Psoas muscle (tissue), 7 donors: ENCODE measurements at regions not wholly inside any gene's neighbourhood (a gene's known extent, or its start where the extent isn't known, plus 50 kb on each side); places are given as distances from the start of the nearest gene placed in this dataset.

Experiments used
- ATAC-seq, 4 donors: fragments of 200-7000 bp; cut with Tn5 transposase; one replicate each; pipeline ENCODE4 v1.9.1; 2020; ENCODE audit warnings: moderate library complexity in 3 of 4, mild to moderate bottlenecking in 2 of 4
- DNase-seq, 2 donors: peaks; one replicate each; pipeline ENCODE4 v3.0.0-alpha.2; 2020
- H3K27ac ChIP-seq: fragments of 200-600 bp; one replicate; pipeline ENCODE4 v1.8.0; 2022
- H3K27me3 ChIP-seq, 3 donors: fragments of 200-600 bp in 1 of 3; one replicate each; pipeline versions ENCODE4 v1.6.1 to v1.8.0; 2013 to 2022; ENCODE audit warnings: low read length in 2 of 3, mild to moderate bottlenecking in 2 of 3, moderate library complexity in 1 of 3; ENCODE audit not compliant: insufficient read depth in 3 of 3
- H3K36me3 ChIP-seq, 2 donors: fragments of 200-600 bp in 1 of 2; one replicate each; pipeline versions ENCODE4 v1.6.1 to v1.8.0; 2013 to 2022; ENCODE audit warnings: low read depth in 1 of 2, mild to moderate bottlenecking in 1 of 2, moderate library complexity in 1 of 2; ENCODE audit not compliant: insufficient read depth in 1 of 2
- H3K4me1 ChIP-seq: fragments of 200-600 bp; one replicate; pipeline ENCODE4 v1.8.0; 2022
- H3K4me3 ChIP-seq: fragments of 200-600 bp; one replicate; pipeline ENCODE4 v1.8.0; 2022; ENCODE audit warnings: mild to moderate bottlenecking
- H3K9me3 ChIP-seq: fragments of 200-600 bp; one replicate; pipeline ENCODE4 v1.8.0; 2022
- CTCF ChIP-seq: fragments of 200-600 bp; IDR thresholded peaks from one replicate; pipeline ENCODE4 v1.8.0; 2022; ENCODE audit warnings: antibody characterized with exemption
- WGBS, 3 donors: extraction: QIAGEN DNeasy Blood & Tissue Kit; methylation state at CpG; one replicate each; pipeline versions ENCODE4 v1.1.6 to v1.1.7; 2013; 5-methylcytosine and 5-hydroxymethylcytosine counted together
- intact Hi-C, 2 donors: fragments of 100-400 bp; cut with DNase I; formaldehyde crosslinking; loops; one replicate each; pipeline versions ENCODE4 v1.11.0 to v1.14.2; 2022
- donor health status: healthy with polysubstance abuse.
- donor health status: DM: no; HTN: no; CAD: no; lungs with moderate emphysema.
- donor health status: Bipolar disorder and iron deficiency.
- donor health status: healthy.
- donor health status: DM: yes; HTN: yes; CAD: no.
- donor health status: DM: no; HTN: no; CAD: no.
- donor health status: DM: yes; HTN: yes; CAD: no.

GRCh38 chr1:104189207-104189606, 439.5 kb downstream of the AMY1C start:
- no peaks in the 10 kb centered on the region for H3K9me3 ChIP-seq
- no peaks in the 10 kb centered on the region for H3K27me3 ChIP-seq
- no peaks in the 10 kb centered on the region for H3K4me1 ChIP-seq
- DNase-seq (no peak), ATAC-seq (no peak)
- no peak overlapping the region for H3K27ac ChIP-seq
- intact Hi-C loops = no loop called here
- no peak for TF ChIP-seq CTCF
- 45 to 59% (median 47%) methylated on average over 1 of the region's 1 CpG for WGBS, 3 donors
- no peak overlapping the region for H3K4me3 ChIP-seq
- H3K36me3 ChIP-seq = no peaks in the 10 kb centered on the region

- Histone ChIP-seq H3K27ac (no peak overlapping the region), H3K9me3 (no peaks in the 10 kb centered on the region), H3K4me3 (no peak overlapping the region), H3K4me1 (no peaks in the 10 kb centered on the region), H3K27me3 (no peaks in the 10 kb centered on the region), H3K36me3 (no peaks in the 10 kb centered on the region)
- intact Hi-C loops = no loop called here
- 31 to 44% (median 33%) methylated on average over 1 of the region's 1 CpG for WGBS, 3 donors
- DNase-seq (no peak), ATAC-seq (no peak)
- no peak for TF ChIP-seq CTCF
Observed at GRCh38 chr1:104190821-104191220, 441.1 kb downstream of the AMY1C start.

GRCh38 chr1:104195395-104195794, 445.7 kb downstream of the AMY1C start:
- ATAC-seq (no peak), DNase-seq (no peak)
- H3K36me3 ChIP-seq = no peaks in the 10 kb centered on the region
- H3K9me3 ChIP-seq = no peaks in the 10 kb centered on the region
- TF ChIP-seq CTCF = no peak
- H3K27me3 ChIP-seq = no peaks in the 10 kb centered on the region
- H3K4me1 ChIP-seq = no peaks in the 10 kb centered on the region
- intact Hi-C loops = no loop called here
- no peak overlapping the region for H3K4me3 ChIP-seq
- H3K27ac ChIP-seq = no peak overlapping the region

GRCh38 chr1:104196136-104196535, 446.4 kb downstream of the AMY1C start:
- H3K27me3 ChIP-seq = no peaks in the 10 kb centered on the region
- ATAC-seq (no peak), DNase-seq (no peak)
- no peaks in the 10 kb centered on the region for H3K36me3 ChIP-seq
- H3K9me3 ChIP-seq = peaks cover 3% of the 10 kb centered on the region
- intact Hi-C loops = no loop called here
- H3K4me1 ChIP-seq = no peaks in the 10 kb centered on the region
- no peak overlapping the region for H3K4me3 ChIP-seq
- TF ChIP-seq CTCF = no peak
- H3K27ac ChIP-seq = no peak overlapping the region

GRCh38 chr1:104197516-104197915, 447.8 kb downstream of the AMY1C start:
- intact Hi-C loops = no loop called here
- DNase-seq (no peak), ATAC-seq (no peak)
- no peak overlapping the region for H3K27ac ChIP-seq
- TF ChIP-seq CTCF = no peak
- WGBS, 3 donors = 74 to 81% (median 75%) methylated on average over 1 of the region's 1 CpG
- no peak overlapping the region for H3K4me3 ChIP-seq
- H3K36me3 ChIP-seq = no peaks in the 10 kb centered on the region
- no peaks in the 10 kb centered on the region for H3K4me1 ChIP-seq
- no peaks in the 10 kb centered on the region for H3K27me3 ChIP-seq
- H3K9me3 ChIP-seq = peaks cover 5% of the 10 kb centered on the region
